B cell (primary cell): ENCODE measurements at regions not wholly inside any gene's neighbourhood (a gene's known extent, or its start where the extent isn't known, plus 50 kb on each side); places are given as distances from the start of the nearest gene placed in this dataset.

Source experiments
- ATAC-seq: fragments of 200-7000 bp; cut with Tn5 transposase; one replicate; pipeline ENCODE4 v1.10.0; 2021; ENCODE audit warnings: low read depth, mild to moderate bottlenecking, moderate number of reproducible peaks, moderate library complexity
- CTCF ChIA-PET: fragments of 350-600 bp; sonication (Branson Sonifier 250); formaldehyde crosslinking; loops from one replicate; lab custom pipeline; 2021; ENCODE audit warnings: antibody characterized with exemption, inconsistent platforms; lab: Charles Lee
- POLR2A ChIA-PET: fragments of 350-600 bp; sonication (Branson Sonifier 250); formaldehyde crosslinking; loops from one replicate; lab custom pipeline; 2021; ENCODE audit warnings: antibody characterized with exemption; lab: Charles Lee
- DNase-seq: peaks from one replicate; pipeline ENCODE4 v3.0.0; 2013
- H2AFZ ChIP-seq: 2 replicates; pipeline ENCODE4 v1.6.1; 2012; ENCODE audit warnings: mild to moderate bottlenecking, low read depth, low read length; ENCODE audit not compliant: insufficient read depth, poor library complexity, severe bottlenecking
- H3K27ac ChIP-seq, 2 donors: 1 replicate in 1 of 2; 2 replicates in 1 of 2; pipeline ENCODE4 v1.5.1; 2012 to 2013; ENCODE audit warnings: low read length in 2 of 2, mild to moderate bottlenecking in 2 of 2, moderate library complexity in 1 of 2
- H3K27me3 ChIP-seq, 4 experiments: fragments of 200-600 bp in 1 of 4; sonication (generic) in 1 of 4; replicated peaks in 1 of 4; 1 replicate in 2 of 4; 2 replicates in 2 of 4; pipeline versions ENCODE4 v1.6.1 to v1.7.0; 2013 to 2016; ENCODE audit warnings: low read length in 3 of 4, mild to moderate bottlenecking in 2 of 4, mixed read lengths in 1 of 4, moderate library complexity in 1 of 4; ENCODE audit not compliant: insufficient read depth in 4 of 4, control insufficient read depth in 3 of 4; ENCODE audit errors: control extremely low read depth in 1 of 4
- H3K36me3 ChIP-seq, 2 experiments: replicated peaks in 1 of 2; 1 replicate in 1 of 2; 2 replicates in 1 of 2; pipeline versions ENCODE4 v1.6.1 to v1.7.1; 2013; ENCODE audit warnings: low read length in 1 of 2; ENCODE audit not compliant: insufficient read depth in 2 of 2, control insufficient read depth in 1 of 2; ENCODE audit errors: control extremely low read depth in 1 of 2, extremely low read depth in 1 of 2
- H3K4me1 ChIP-seq, 2 donors: fragments of 200-600 bp in 1 of 2; sonication (generic) in 1 of 2; 1 replicate in 1 of 2; 2 replicates in 1 of 2; pipeline versions ENCODE4 v1.5.1 to v1.6.1; 2013 to 2017; ENCODE audit warnings: low read length in 2 of 2; ENCODE audit not compliant: control insufficient read depth in 2 of 2, insufficient read depth in 2 of 2
- H3K4me2 ChIP-seq: replicated peaks from 2 replicates; pipeline ENCODE3; 2012; ENCODE audit warnings: mild to moderate bottlenecking, low read depth, low read length; ENCODE audit not compliant: poor library complexity, severe bottlenecking
- H3K4me3 ChIP-seq, 5 experiments: fragments of 200-600 bp in 1 of 5; sonication (generic) in 1 of 5; 1 replicate in 3 of 5; 2 replicates in 2 of 5; pipeline versions ENCODE4 v1.5.1 to v1.7.0; 2011 to 2016; ENCODE audit warnings: low read length in 4 of 5, mild to moderate bottlenecking in 4 of 5, low read depth in 2 of 5, control low read depth in 1 of 5, moderate library complexity in 1 of 5; ENCODE audit not compliant: insufficient read depth in 1 of 5; ENCODE audit errors: control extremely low read depth in 1 of 5, extremely low read depth in 1 of 5
- H3K79me2 ChIP-seq: fragments of 200-600 bp; sonication (generic); one replicate; pipeline ENCODE4 v1.6.0; 2016; ENCODE audit warnings: low read length; ENCODE audit not compliant: control insufficient read depth, insufficient read depth
- H3K9ac ChIP-seq: fragments of 200-600 bp; sonication (generic); 2 replicates; pipeline ENCODE4 v1.6.1; 2017; ENCODE audit warnings: mild to moderate bottlenecking, low read length, moderate library complexity
- H3K9me3 ChIP-seq, 3 donors: one replicate each; pipeline versions ENCODE4 v1.6.1 to v1.7.1; 2013; ENCODE audit warnings: low read length in 2 of 3; ENCODE audit not compliant: control insufficient read depth in 2 of 3, insufficient read depth in 1 of 3; ENCODE audit errors: control extremely low read depth in 1 of 3
- H4K20me1 ChIP-seq: 2 replicates; pipeline ENCODE4 v1.6.0; 2012; ENCODE audit warnings: mild to moderate bottlenecking, low read length; ENCODE audit not compliant: insufficient read depth, control insufficient read depth, poor library complexity, severe bottlenecking
- H3K27ac Mint-ChIP-seq: one replicate; pipeline ENCODE4 v1.8.0; 2021; ENCODE audit warnings: mixed read lengths
- H3K27me3 Mint-ChIP-seq: one replicate; pipeline ENCODE4 v1.8.0; 2021; ENCODE audit warnings: mixed read lengths
- H3K4me1 Mint-ChIP-seq: one replicate; pipeline ENCODE4 v1.8.0; 2021; ENCODE audit warnings: mixed read lengths
- H3K4me3 Mint-ChIP-seq: one replicate; pipeline ENCODE4 v1.8.0; 2021; ENCODE audit warnings: mixed read lengths
- H3K9me3 Mint-ChIP-seq: one replicate; pipeline ENCODE4 v1.8.0; 2022; ENCODE audit warnings: mixed read lengths; ENCODE audit not compliant: insufficient read depth
- EZH2 ChIP-seq: IDR thresholded peaks from 2 replicates; pipeline ENCODE4 v1.6.1; 2012; ENCODE audit warnings: borderline replicate concordance, low read depth, mild to moderate bottlenecking, moderate library complexity, low read length; ENCODE audit not compliant: insufficient read depth, poor library complexity, severe bottlenecking
- WGBS: methylation state at CpG from one replicate; pipeline ENCODE4 v1.1.5; 2013; ENCODE audit warnings: missing lambda C conversion rate; ENCODE audit not compliant: insufficient coverage; 5-methylcytosine and 5-hydroxymethylcytosine counted together
- intact Hi-C: fragments of 100-400 bp; cut with micrococcal nuclease; formaldehyde crosslinking; loops from one replicate; pipeline ENCODE4 v1.10.0; 2022
- TF ChIP-seq, protein P1 (sequence below): fragments of 200-600 bp; IDR thresholded peaks from one replicate; pipeline ENCODE4 v1.8.0; 2022; ENCODE audit warnings: antibody characterized with exemption, mild to moderate bottlenecking

DNA sequence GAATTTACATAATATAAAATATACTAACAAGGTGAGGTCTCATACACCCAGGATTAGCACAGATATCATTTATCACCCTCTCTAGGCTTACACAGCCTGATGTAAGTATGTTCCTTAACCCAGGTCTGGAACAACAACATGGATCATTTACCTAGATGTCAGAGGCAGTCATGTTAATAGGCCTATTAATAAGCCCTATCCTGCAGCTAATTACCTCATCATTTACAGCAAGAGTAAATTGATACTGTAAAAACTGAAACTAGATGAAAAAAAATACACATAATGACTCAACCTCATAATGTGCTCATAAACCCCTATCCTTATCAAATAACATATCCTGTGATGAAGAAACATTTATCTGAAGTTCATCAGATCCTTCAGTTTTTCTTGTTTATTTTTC lies 334.3 kb upstream of the MANEA start:
- intact Hi-C loops, result no loop called here
- H3K9me3 ChIP-seq, result no peaks in the 10 kb centered on the region
- ATAC-seq (no peak), DNase-seq (no peak)
- no peaks in the 10 kb centered on the region for H3K4me1 ChIP-seq
- H3K4me1 Mint-ChIP-seq, result no peaks in the 10 kb centered on the region
- H3K9me3 Mint-ChIP-seq, result no peaks in the 10 kb centered on the region
- no peaks in the 10 kb centered on the region for H3K36me3 ChIP-seq
- no peaks in the 10 kb centered on the region for H3K79me2 ChIP-seq
- H2AFZ ChIP-seq, result no peak overlapping the region
- H3K27me3 ChIP-seq, result no peaks in the 10 kb centered on the region
- H3K27ac ChIP-seq, result no peak overlapping the region
- H3K4me3 ChIP-seq, result no peak overlapping the region
- H3K27ac Mint-ChIP-seq, result no peak overlapping the region
- H3K4me3 Mint-ChIP-seq, result no peak overlapping the region
- H3K4me2 ChIP-seq, result no peak overlapping the region
- TF ChIP-seq, protein P1, sequence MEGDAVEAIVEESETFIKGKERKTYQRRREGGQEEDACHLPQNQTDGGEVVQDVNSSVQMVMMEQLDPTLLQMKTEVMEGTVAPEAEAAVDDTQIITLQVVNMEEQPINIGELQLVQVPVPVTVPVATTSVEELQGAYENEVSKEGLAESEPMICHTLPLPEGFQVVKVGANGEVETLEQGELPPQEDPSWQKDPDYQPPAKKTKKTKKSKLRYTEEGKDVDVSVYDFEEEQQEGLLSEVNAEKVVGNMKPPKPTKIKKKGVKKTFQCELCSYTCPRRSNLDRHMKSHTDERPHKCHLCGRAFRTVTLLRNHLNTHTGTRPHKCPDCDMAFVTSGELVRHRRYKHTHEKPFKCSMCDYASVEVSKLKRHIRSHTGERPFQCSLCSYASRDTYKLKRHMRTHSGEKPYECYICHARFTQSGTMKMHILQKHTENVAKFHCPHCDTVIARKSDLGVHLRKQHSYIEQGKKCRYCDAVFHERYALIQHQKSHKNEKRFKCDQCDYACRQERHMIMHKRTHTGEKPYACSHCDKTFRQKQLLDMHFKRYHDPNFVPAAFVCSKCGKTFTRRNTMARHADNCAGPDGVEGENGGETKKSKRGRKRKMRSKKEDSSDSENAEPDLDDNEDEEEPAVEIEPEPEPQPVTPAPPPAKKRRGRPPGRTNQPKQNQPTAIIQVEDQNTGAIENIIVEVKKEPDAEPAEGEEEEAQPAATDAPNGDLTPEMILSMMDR, result no peak
- no peak for TF ChIP-seq EZH2
- POLR2A ChIA-PET, result no interaction called here
- CTCF ChIA-PET, result no interaction called here
- no peaks in the 10 kb centered on the region for H4K20me1 ChIP-seq
- H3K9ac ChIP-seq, result no peak overlapping the region
- H3K27me3 Mint-ChIP-seq, result no peaks in the 10 kb centered on the region

GRCh38 chr6:95244751-95245150 lies 332.6 kb upstream of the MANEA start:
- Histone ChIP-seq H3K9me3 (no peaks in the 10 kb centered on the region), H3K79me2 (no peaks in the 10 kb centered on the region), H4K20me1 (no peaks in the 10 kb centered on the region), H2AFZ (no peak overlapping the region), H3K4me2 (no peak overlapping the region), H3K27ac (no peak overlapping the region), H3K36me3 (no peaks in the 10 kb centered on the region), H3K27me3 (no peaks in the 10 kb centered on the region), H3K9ac (no peak overlapping the region), H3K4me3 (no peak overlapping the region), H3K4me1 (no peaks in the 10 kb centered on the region)
- WGBS, result no CpG with 5 or more reads among the region's 2 CpGs
- ChIA-PET CTCF (no interaction called here), POLR2A (no interaction called here)
- Mint-ChIP-seq H3K27me3 (no peaks in the 10 kb centered on the region), H3K4me3 (no peak overlapping the region), H3K9me3 (no peaks in the 10 kb centered on the region), H3K27ac (no peak overlapping the region), H3K4me1 (no peaks in the 10 kb centered on the region)
- ATAC-seq (no peak), DNase-seq (no peak)
- TF ChIP-seq EZH2, result no peak
- TF ChIP-seq, protein P1, result no peak
- intact Hi-C loops, result no loop called here
